Mammary epithelial cell (primary cell): ENCODE measurements at regions not wholly inside any gene's neighbourhood (a gene's known extent, or its start where the extent isn't known, plus 50 kb on each side); places are given as distances from the start of the nearest gene placed in this dataset.

Source experiments
- CTCF ChIP-seq, 2 donors: IDR thresholded peaks in 1 of 2; conservative IDR thresholded peaks in 1 of 2; 2 replicates each; pipeline ENCODE4 v1.5.1; 2011 to 2012; ENCODE audit warnings: inconsistent platforms in 2 of 2, low read length in 2 of 2, mild to moderate bottlenecking in 2 of 2, control low read depth in 1 of 2, low read depth in 1 of 2; ENCODE audit not compliant: insufficient read depth in 1 of 2; ENCODE audit errors: extremely low read depth in 1 of 2
- EZH2 ChIP-seq: IDR thresholded peaks from 2 replicates; pipeline ENCODE4 v1.6.1; 2012; ENCODE audit warnings: low read length, inconsistent platforms, borderline replicate concordance

- TF ChIP-seq CTCF (conservative IDR thresholded peaks at IDR 0.05 in 1 of 2, IDR thresholded peaks at IDR 0.05 in 1 of 2; ENCODE audit: extremely low read depth in 1 of 2, insufficient read depth in 1 of 2, low read depth in 1 of 2, low read length in 2 of 2) (no peak), EZH2 (no peak)
Measured at GRCh38 chr3:82467051-82467450, 705.6 kb upstream of the GBE1 start.
